ENCODE measurements at regions not wholly inside any gene's neighbourhood (a gene's known extent, or its start where the extent isn't known, plus 50 kb on each side); places are given as distances from the start of the nearest gene placed in this dataset.
"Not testable (repeated sequence)": the region's sequence is repeated elsewhere in the genome, so short reads cannot be mapped to it uniquely, and the experiment has no call there.

DNA sequence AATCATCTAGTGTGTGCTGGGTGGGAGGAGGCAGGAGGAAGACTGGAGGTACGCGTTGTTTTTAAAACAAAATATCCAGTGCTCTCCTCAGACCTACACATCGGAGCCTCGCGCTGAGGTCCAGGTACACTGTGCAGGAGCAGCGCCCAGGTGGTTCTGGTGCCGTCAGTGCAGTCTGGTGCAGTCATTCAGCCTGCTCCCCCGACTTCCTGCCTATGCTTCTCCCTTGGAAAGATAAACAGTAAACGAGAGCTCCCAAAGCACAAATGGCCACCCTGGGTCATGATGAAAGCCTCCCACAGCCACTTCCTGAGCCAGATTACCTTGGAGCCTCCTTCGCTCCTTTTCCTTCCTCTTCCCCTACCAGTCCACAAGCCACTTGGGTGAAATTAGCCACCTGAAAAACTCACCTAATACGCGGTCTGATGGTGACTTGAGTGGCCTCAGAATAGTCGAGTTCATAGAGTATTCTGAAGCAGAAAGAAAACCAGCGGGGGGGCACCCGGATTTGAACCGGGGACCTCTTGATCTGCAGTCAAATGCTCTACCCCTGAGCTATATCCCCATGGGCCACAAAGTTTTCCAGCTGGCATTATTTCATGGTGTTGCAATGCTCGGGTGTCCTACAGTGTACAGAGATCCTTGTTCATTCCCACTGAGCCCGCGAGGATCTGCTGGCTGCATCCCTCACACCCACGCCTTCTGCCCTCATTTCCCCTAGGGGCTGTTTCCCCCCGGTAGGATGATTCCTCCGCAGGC is 82.5 kb downstream of the ZNF467 start:
- peak; percentile 76 for DNase-seq (ENCODE audit: low read depth)
- H3K4me3 ChIP-seq (replicated peaks; ENCODE audit: low read depth, low read length) = no peak overlapping the region
- TF ChIP-seq, protein P1, sequence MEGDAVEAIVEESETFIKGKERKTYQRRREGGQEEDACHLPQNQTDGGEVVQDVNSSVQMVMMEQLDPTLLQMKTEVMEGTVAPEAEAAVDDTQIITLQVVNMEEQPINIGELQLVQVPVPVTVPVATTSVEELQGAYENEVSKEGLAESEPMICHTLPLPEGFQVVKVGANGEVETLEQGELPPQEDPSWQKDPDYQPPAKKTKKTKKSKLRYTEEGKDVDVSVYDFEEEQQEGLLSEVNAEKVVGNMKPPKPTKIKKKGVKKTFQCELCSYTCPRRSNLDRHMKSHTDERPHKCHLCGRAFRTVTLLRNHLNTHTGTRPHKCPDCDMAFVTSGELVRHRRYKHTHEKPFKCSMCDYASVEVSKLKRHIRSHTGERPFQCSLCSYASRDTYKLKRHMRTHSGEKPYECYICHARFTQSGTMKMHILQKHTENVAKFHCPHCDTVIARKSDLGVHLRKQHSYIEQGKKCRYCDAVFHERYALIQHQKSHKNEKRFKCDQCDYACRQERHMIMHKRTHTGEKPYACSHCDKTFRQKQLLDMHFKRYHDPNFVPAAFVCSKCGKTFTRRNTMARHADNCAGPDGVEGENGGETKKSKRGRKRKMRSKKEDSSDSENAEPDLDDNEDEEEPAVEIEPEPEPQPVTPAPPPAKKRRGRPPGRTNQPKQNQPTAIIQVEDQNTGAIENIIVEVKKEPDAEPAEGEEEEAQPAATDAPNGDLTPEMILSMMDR (IDR thresholded peaks at IDR 0.05; ENCODE audit: low read length, missing control alignments) = no peak

GRCh38 chr7:149689291-149689721 is 84.1 kb downstream of the ZNF467 start:
- no peak overlapping the region for H3K4me3 ChIP-seq (replicated peaks; ENCODE audit: low read depth, low read length)
- no peak for DNase-seq (ENCODE audit: low read depth)

GRCh38 chr7:149688836-149689235 is 84.6 kb downstream of the ZNF467 start:
- no peak overlapping the region for H3K4me3 ChIP-seq (replicated peaks; ENCODE audit: low read depth, low read length)
- no peak for DNase-seq (ENCODE audit: low read depth)
- TF ChIP-seq, protein P1 (IDR thresholded peaks at IDR 0.05; ENCODE audit: low read length, missing control alignments) = no peak

More at GRCh38 chr7:149689291-149689721, 84.1 kb downstream of the ZNF467 start:
- TF ChIP-seq, protein P1 (IDR thresholded peaks at IDR 0.05; ENCODE audit: low read length, missing control alignments) = no peak

GRCh38 chr7:149687820-149688219 is 85.6 kb downstream of the ZNF467 start:
- not testable (repeated sequence) for H3K4me3 ChIP-seq (replicated peaks; ENCODE audit: low read depth, low read length); DNase-seq (ENCODE audit: low read depth)

DNA sequence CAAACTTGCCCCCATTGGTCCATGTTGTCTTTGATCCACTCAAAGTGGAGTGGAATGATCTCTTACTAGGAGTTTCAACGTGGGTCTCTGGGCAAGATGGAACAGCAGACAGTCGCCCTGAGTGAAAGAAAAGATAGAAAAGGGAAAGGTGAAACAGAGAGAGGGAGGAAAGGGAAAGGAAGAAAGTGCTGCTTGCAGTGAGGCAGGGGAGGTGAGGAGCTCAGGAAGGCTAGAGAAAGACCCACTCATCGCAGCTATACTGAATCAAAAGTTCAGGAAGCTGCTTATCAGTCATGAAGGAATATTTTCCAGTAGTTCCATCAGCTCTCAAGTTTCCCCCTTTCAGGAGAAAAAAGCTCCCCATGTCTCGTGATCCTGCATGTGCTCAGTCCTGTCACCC is 86.9 kb downstream of the ZNF467 start:
- H3K4me3 ChIP-seq (replicated peaks; ENCODE audit: low read depth, low read length) = no peak overlapping the region
- TF ChIP-seq, protein P1 (IDR thresholded peaks at IDR 0.05; ENCODE audit: low read length, missing control alignments) = no peak

GRCh38 chr7:149686011-149686410 is 87.4 kb downstream of the ZNF467 start:
- H3K4me3 ChIP-seq (replicated peaks; ENCODE audit: low read depth, low read length) = no peak overlapping the region
- DNase-seq (ENCODE audit: low read depth) = peak; percentile 77
- TF ChIP-seq, protein P1 (IDR thresholded peaks at IDR 0.05; ENCODE audit: low read length, missing control alignments) = no peak

More for the DNA sequence above, 86.9 kb downstream of the ZNF467 start:
- DNase-seq (ENCODE audit: low read depth) = no peak

GRCh38 chr7:149685455-149685854 is 87.9 kb downstream of the ZNF467 start:
- TF ChIP-seq, protein P1 (IDR thresholded peaks at IDR 0.05; ENCODE audit: low read length, missing control alignments) = no peak
- peak; percentile 31 for DNase-seq (ENCODE audit: low read depth)
- no peak overlapping the region for H3K4me3 ChIP-seq (replicated peaks; ENCODE audit: low read depth, low read length)

Measured in fibroblast of pulmonary artery (primary cell).